H1 (cell line): ENCODE measurements at regions not wholly inside any gene's neighbourhood (a gene's known extent, or its start where the extent isn't known, plus 50 kb on each side); places are given as distances from the start of the nearest gene placed in this dataset.

Experiments used
- JUN ChIP-seq: IDR thresholded peaks from 2 replicates; pipeline ENCODE4 v1.6.1; 2011; ENCODE audit warnings: low read depth, mild to moderate bottlenecking, improper control_type of control experiment, low read length
- TF ChIP-seq, protein P1 (sequence below): fragments of 300-600 bp; sonication (generic); IDR thresholded peaks from 2 replicates; pipeline ENCODE4 v1.7.1; 2012; ENCODE audit warnings: low read length, moderate library complexity, mild to moderate bottlenecking, inconsistent platforms; ENCODE audit not compliant: insufficient replicate concordance
- TF ChIP-seq, protein P2 (sequence below): IDR thresholded peaks from 2 replicates; pipeline ENCODE4 v1.6.1; 2012; ENCODE audit warnings: inconsistent platforms
- TF ChIP-seq, protein P3 (sequence below): IDR thresholded peaks from 2 replicates; pipeline ENCODE4 v1.6.1; 2011; ENCODE audit warnings: low read length, improper control_type of control experiment

DNA sequence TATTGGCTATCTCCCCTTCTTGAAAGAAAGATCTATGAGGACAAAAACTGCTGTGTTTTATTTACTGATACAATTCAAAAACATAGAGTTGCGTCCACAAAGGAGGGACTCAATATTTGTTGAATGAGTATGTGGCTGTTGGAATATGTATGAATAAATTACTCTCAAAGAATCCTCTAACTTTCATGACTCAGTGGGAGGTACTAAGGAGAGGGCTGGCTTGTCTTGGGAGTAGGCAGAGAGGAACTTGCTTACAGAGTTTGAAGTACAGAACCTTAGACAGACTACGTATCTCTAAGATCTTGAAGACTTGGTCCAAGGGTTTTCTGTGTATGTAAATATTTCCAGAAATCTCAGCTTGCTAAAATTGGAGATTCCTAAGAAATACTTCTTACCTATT lies 504.0 kb upstream of the PTCHD4 start (continued):
- TF ChIP-seq, protein P1, sequence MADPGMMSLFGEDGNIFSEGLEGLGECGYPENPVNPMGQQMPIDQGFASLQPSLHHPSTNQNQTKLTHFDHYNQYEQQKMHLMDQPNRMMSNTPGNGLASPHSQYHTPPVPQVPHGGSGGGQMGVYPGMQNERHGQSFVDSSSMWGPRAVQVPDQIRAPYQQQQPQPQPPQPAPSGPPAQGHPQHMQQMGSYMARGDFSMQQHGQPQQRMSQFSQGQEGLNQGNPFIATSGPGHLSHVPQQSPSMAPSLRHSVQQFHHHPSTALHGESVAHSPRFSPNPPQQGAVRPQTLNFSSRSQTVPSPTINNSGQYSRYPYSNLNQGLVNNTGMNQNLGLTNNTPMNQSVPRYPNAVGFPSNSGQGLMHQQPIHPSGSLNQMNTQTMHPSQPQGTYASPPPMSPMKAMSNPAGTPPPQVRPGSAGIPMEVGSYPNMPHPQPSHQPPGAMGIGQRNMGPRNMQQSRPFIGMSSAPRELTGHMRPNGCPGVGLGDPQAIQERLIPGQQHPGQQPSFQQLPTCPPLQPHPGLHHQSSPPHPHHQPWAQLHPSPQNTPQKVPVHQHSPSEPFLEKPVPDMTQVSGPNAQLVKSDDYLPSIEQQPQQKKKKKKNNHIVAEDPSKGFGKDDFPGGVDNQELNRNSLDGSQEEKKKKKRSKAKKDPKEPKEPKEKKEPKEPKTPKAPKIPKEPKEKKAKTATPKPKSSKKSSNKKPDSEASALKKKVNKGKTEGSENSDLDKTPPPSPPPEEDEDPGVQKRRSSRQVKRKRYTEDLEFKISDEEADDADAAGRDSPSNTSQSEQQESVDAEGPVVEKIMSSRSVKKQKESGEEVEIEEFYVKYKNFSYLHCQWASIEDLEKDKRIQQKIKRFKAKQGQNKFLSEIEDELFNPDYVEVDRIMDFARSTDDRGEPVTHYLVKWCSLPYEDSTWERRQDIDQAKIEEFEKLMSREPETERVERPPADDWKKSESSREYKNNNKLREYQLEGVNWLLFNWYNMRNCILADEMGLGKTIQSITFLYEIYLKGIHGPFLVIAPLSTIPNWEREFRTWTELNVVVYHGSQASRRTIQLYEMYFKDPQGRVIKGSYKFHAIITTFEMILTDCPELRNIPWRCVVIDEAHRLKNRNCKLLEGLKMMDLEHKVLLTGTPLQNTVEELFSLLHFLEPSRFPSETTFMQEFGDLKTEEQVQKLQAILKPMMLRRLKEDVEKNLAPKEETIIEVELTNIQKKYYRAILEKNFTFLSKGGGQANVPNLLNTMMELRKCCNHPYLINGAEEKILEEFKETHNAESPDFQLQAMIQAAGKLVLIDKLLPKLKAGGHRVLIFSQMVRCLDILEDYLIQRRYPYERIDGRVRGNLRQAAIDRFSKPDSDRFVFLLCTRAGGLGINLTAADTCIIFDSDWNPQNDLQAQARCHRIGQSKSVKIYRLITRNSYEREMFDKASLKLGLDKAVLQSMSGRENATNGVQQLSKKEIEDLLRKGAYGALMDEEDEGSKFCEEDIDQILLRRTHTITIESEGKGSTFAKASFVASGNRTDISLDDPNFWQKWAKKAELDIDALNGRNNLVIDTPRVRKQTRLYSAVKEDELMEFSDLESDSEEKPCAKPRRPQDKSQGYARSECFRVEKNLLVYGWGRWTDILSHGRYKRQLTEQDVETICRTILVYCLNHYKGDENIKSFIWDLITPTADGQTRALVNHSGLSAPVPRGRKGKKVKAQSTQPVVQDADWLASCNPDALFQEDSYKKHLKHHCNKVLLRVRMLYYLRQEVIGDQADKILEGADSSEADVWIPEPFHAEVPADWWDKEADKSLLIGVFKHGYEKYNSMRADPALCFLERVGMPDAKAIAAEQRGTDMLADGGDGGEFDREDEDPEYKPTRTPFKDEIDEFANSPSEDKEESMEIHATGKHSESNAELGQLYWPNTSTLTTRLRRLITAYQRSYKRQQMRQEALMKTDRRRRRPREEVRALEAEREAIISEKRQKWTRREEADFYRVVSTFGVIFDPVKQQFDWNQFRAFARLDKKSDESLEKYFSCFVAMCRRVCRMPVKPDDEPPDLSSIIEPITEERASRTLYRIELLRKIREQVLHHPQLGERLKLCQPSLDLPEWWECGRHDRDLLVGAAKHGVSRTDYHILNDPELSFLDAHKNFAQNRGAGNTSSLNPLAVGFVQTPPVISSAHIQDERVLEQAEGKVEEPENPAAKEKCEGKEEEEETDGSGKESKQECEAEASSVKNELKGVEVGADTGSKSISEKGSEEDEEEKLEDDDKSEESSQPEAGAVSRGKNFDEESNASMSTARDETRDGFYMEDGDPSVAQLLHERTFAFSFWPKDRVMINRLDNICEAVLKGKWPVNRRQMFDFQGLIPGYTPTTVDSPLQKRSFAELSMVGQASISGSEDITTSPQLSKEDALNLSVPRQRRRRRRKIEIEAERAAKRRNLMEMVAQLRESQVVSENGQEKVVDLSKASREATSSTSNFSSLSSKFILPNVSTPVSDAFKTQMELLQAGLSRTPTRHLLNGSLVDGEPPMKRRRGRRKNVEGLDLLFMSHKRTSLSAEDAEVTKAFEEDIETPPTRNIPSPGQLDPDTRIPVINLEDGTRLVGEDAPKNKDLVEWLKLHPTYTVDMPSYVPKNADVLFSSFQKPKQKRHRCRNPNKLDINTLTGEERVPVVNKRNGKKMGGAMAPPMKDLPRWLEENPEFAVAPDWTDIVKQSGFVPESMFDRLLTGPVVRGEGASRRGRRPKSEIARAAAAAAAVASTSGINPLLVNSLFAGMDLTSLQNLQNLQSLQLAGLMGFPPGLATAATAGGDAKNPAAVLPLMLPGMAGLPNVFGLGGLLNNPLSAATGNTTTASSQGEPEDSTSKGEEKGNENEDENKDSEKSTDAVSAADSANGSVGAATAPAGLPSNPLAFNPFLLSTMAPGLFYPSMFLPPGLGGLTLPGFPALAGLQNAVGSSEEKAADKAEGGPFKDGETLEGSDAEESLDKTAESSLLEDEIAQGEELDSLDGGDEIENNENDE = no peak
- TF ChIP-seq, protein P2, sequence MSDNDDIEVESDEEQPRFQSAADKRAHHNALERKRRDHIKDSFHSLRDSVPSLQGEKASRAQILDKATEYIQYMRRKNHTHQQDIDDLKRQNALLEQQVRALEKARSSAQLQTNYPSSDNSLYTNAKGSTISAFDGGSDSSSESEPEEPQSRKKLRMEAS = no peak
- TF ChIP-seq, protein P3, sequence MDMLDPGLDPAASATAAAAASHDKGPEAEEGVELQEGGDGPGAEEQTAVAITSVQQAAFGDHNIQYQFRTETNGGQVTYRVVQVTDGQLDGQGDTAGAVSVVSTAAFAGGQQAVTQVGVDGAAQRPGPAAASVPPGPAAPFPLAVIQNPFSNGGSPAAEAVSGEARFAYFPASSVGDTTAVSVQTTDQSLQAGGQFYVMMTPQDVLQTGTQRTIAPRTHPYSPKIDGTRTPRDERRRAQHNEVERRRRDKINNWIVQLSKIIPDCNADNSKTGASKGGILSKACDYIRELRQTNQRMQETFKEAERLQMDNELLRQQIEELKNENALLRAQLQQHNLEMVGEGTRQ = no peak
- TF ChIP-seq JUN = no peak
- TF ChIP-seq, all 59 proteins: peak for 0
